PC-3 (cell line): ENCODE measurements at regions not wholly inside any gene's neighbourhood (a gene's known extent, or its start where the extent isn't known, plus 50 kb on each side); places are given as distances from the start of the nearest gene placed in this dataset.

Source experiments
- ATAC-seq: fragments of 200-7000 bp; cut with Tn5 transposase; 2 replicates; pipeline ENCODE4 v1.9.1; 2020; ENCODE audit warnings: mild to moderate bottlenecking, moderate library complexity
- BruUV-seq: library from RNA; stranded (reverse); fragments of 400-500 nt; replicated peaks from 2 replicates; lab custom pipeline; 2021; lab: Mats Ljungman, UMichigan
- CTCF ChIA-PET: fragments of 300-600 bp; sonication (Branson Sonifier 250); formaldehyde crosslinking; loops from one replicate; lab custom pipeline; 2022; ENCODE audit warnings: antibody characterized with exemption; lab: Charles Lee
- POLR2A ChIA-PET: fragments of 300-600 bp; sonication (Branson Sonifier 250); formaldehyde crosslinking; loops from one replicate; lab custom pipeline; 2022; ENCODE audit warnings: antibody characterized with exemption; ENCODE audit not compliant: unreplicated experiment; lab: Charles Lee
- DNase-seq: peaks from one replicate; pipeline ENCODE4 v3.0.0-alpha.2; 2015
- H2AFZ ChIP-seq: fragments of 300-600 bp; sonication (generic); 2 replicates; pipeline ENCODE4 v1.6.0; 2016; ENCODE audit warnings: antibody characterized with exemption, low read length
- H3F3A ChIP-seq: fragments of 300-600 bp; sonication (generic); one replicate; pipeline ENCODE4 v1.6.0; 2017; ENCODE audit warnings: antibody characterized with exemption, low read length, control low read depth, mild to moderate bottlenecking; ENCODE audit not compliant: unreplicated experiment
- H3K27ac ChIP-seq: fragments of 300-600 bp; sonication (generic); 2 replicates; pipeline ENCODE4 v1.5.1; 2016; ENCODE audit warnings: mild to moderate bottlenecking, low read length
- H3K27me3 ChIP-seq: fragments of 300-600 bp; sonication (generic); 2 replicates; pipeline ENCODE4 v1.6.1; 2016; ENCODE audit warnings: low read length, mixed read lengths
- H3K36me3 ChIP-seq: fragments of 300-600 bp; sonication (generic); 2 replicates; pipeline ENCODE4 v1.6.1; 2016; ENCODE audit warnings: low read depth, mixed run types, low read length, mixed read lengths
- H3K4me1 ChIP-seq: fragments of 300-600 bp; sonication (generic); 2 replicates; pipeline ENCODE4 v1.5.1; 2016; ENCODE audit warnings: low read length; ENCODE audit not compliant: insufficient read depth
- H3K4me2 ChIP-seq: fragments of 300-600 bp; sonication (generic); 2 replicates; pipeline ENCODE4 v1.6.0; 2016; ENCODE audit warnings: low read length
- H3K4me3 ChIP-seq: fragments of 300-600 bp; sonication (generic); 2 replicates; pipeline ENCODE4 v1.5.1; 2016; ENCODE audit warnings: mild to moderate bottlenecking, low read length, mixed read lengths
- H3K79me2 ChIP-seq: fragments of 300-600 bp; sonication (generic); 2 replicates; pipeline ENCODE4 v1.6.1; 2017; ENCODE audit warnings: low read length, mixed read lengths
- H3K9ac ChIP-seq: fragments of 300-600 bp; sonication (generic); 2 replicates; pipeline ENCODE4 v1.6.0; 2016; ENCODE audit warnings: mild to moderate bottlenecking, low read length
- H3K9me2 ChIP-seq: fragments of 300-600 bp; sonication (generic); replicated peaks from 2 replicates; pipeline ENCODE4 v1.6.1; 2016; ENCODE audit warnings: mixed run types, low read length, mixed read lengths
- H3K9me3 ChIP-seq: fragments of 300-600 bp; sonication (generic); 2 replicates; pipeline ENCODE4 v1.6.1; 2016; ENCODE audit warnings: low read length, mixed read lengths
- H4K20me1 ChIP-seq: fragments of 300-600 bp; sonication (generic); 2 replicates; pipeline ENCODE4 v1.6.1; 2016; ENCODE audit warnings: low read length, mixed read lengths
- EZH2 ChIP-seq: fragments of 300-600 bp; sonication (generic); IDR thresholded peaks from one replicate; pipeline ENCODE4 v1.6.1; 2017; ENCODE audit warnings: antibody characterized with exemption, mild to moderate bottlenecking, low read length; ENCODE audit not compliant: unreplicated experiment
- EZH2phosphoT487 ChIP-seq: fragments of 300-600 bp; sonication (generic); IDR thresholded peaks from 2 replicates; pipeline ENCODE4 v1.6.1; 2018; ENCODE audit warnings: mild to moderate bottlenecking, antibody characterized with exemption, low read length, borderline replicate concordance
- intact Hi-C: fragments of 100-400 bp; cut with micrococcal nuclease; formaldehyde crosslinking; loops from 2 replicates; pipeline ENCODE4 v1.9.0; 2023
- TF ChIP-seq, protein P1 (sequence below): fragments of 300-600 bp; sonication (generic); conservative IDR thresholded peaks from 2 replicates; pipeline ENCODE4 v1.5.1; 2017; ENCODE audit warnings: antibody characterized with exemption, low read depth, mild to moderate bottlenecking, low read length

GRCh38 chr2:88318956-88319330 lies 133.6 kb downstream of the FOXI3 start:
- H2AFZ ChIP-seq: no peak overlapping the region
- H3K36me3 ChIP-seq: no peaks in the 10 kb centered on the region
- H3K27ac ChIP-seq: no peak overlapping the region
- H3K4me3 ChIP-seq: no peak overlapping the region
- no peaks in the 10 kb centered on the region for H3K79me2 ChIP-seq
- no peaks in the 10 kb centered on the region for H3K9me2 ChIP-seq
- peaks cover 55% of the 10 kb centered on the region for H3K27me3 ChIP-seq
- no peaks in the 10 kb centered on the region for H3K4me1 ChIP-seq
- ChIA-PET CTCF (no interaction called here), POLR2A (no interaction called here)
- no peaks in the 10 kb centered on the region for H3F3A ChIP-seq
- no TSS peak for BruUV-seq
- TF ChIP-seq, protein P1, sequence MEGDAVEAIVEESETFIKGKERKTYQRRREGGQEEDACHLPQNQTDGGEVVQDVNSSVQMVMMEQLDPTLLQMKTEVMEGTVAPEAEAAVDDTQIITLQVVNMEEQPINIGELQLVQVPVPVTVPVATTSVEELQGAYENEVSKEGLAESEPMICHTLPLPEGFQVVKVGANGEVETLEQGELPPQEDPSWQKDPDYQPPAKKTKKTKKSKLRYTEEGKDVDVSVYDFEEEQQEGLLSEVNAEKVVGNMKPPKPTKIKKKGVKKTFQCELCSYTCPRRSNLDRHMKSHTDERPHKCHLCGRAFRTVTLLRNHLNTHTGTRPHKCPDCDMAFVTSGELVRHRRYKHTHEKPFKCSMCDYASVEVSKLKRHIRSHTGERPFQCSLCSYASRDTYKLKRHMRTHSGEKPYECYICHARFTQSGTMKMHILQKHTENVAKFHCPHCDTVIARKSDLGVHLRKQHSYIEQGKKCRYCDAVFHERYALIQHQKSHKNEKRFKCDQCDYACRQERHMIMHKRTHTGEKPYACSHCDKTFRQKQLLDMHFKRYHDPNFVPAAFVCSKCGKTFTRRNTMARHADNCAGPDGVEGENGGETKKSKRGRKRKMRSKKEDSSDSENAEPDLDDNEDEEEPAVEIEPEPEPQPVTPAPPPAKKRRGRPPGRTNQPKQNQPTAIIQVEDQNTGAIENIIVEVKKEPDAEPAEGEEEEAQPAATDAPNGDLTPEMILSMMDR: no peak
- TF ChIP-seq EZH2phosphoT487 (no peak), EZH2 (no peak)
- no peaks in the 10 kb centered on the region for H4K20me1 ChIP-seq
- DNase-seq: no peak
- no peaks in the 10 kb centered on the region for H3K9me3 ChIP-seq
- H3K9ac ChIP-seq: no peak overlapping the region
- no peak for ATAC-seq
- no peak overlapping the region for H3K4me2 ChIP-seq
- intact Hi-C loops: no loop called here

- Histone ChIP-seq H3K27me3 (peaks cover 49% of the 10 kb centered on the region), H3K9me3 (no peaks in the 10 kb centered on the region), H3K4me2 (no peak overlapping the region), H4K20me1 (no peaks in the 10 kb centered on the region), H3F3A (no peaks in the 10 kb centered on the region), H3K9ac (no peak overlapping the region), H3K27ac (no peak overlapping the region), H3K4me1 (no peaks in the 10 kb centered on the region), H3K9me2 (no peaks in the 10 kb centered on the region), H2AFZ (no peak overlapping the region), H3K4me3 (no peak overlapping the region), H3K36me3 (no peaks in the 10 kb centered on the region), H3K79me2 (no peaks in the 10 kb centered on the region)
- no TSS peak for BruUV-seq
- POLR2A ChIA-PET: no interaction called here
- ATAC-seq: no peak
- intact Hi-C loops: no loop called here
- TF ChIP-seq, protein P1: no peak
- TF ChIP-seq EZH2phosphoT487: no peak
- no peak for TF ChIP-seq EZH2
- no peak for DNase-seq
- CTCF ChIA-PET: no interaction called here
These were observed 134.2 kb downstream of the FOXI3 start for GRCh38 chr2:88318071-88318955.

DNA sequence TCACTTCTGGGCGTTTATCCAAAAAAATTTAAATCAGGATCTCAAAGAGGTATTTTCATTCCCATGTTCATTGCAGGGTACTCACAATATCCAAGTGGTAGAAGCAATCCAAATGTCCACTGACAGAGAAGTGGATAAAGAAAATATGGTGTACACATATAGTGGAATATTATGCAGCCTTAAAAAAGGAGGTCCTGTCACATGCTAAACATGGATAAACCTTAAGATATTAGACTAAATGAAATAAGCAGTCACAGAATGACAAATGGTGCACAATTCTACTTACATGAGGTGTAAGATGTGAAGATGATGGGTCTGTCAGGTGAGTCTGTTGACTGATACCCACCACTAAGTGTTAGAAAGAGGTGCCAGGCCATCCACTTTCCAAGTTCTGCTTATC lies 140.6 kb downstream of the THNSL2 start:
- intact Hi-C loops: no loop called here
- BruUV-seq: no TSS peak
- CTCF ChIA-PET: no interaction called here
- Histone ChIP-seq H3K9me3 (no peaks in the 10 kb centered on the region), H3K4me1 (no peaks in the 10 kb centered on the region), H3K36me3 (no peaks in the 10 kb centered on the region), H3K79me2 (no peaks in the 10 kb centered on the region), H3F3A (no peaks in the 10 kb centered on the region), H3K9me2 (no peaks in the 10 kb centered on the region), H2AFZ (no peak overlapping the region), H3K4me3 (no peak overlapping the region), H3K27me3 (peaks cover 5% of the 10 kb centered on the region; the same call in 1 of the 2 replicates), H3K9ac (no peak overlapping the region), H3K27ac (no peak overlapping the region), H3K4me2 (no peak overlapping the region), H4K20me1 (no peaks in the 10 kb centered on the region)
- TF ChIP-seq EZH2: no peak
- no peak for TF ChIP-seq EZH2phosphoT487
- TF ChIP-seq, protein P1: no peak
- no peak for ATAC-seq
- DNase-seq: no peak
- POLR2A ChIA-PET: no interaction called here
